ENCODE measurements at regions not wholly inside any gene's neighbourhood (a gene's known extent, or its start where the extent isn't known, plus 50 kb on each side); places are given as distances from the start of the nearest gene placed in this dataset.

DNA sequence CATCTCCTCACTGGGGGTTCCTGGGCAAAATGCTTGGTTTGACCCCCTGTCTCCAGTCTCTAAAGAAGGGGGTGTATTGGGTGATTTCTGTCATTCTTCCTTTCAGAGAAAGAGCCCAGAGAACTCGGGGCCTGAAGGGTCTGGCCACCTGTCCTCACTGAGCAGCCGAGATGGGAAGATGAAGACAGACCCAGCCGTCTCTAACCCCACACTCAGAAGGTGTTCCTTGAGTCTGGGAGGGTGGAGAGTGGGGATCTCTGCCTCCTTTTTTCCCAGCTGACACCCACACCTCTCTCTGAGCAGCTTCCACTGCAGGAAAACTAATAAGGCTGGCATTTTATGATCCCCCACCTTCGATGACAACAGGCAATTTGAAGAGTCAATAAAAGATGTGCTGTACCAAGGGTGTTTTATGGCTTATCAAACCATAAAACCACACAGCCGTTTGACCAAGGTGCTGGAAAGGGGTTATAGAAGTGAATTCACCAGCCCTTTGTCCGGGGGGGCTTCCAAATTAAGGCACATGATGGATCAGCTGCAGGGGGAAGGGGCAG is 213.8 kb downstream of the SMAD2 start (continued):
- TF ChIP-seq, protein P1, sequence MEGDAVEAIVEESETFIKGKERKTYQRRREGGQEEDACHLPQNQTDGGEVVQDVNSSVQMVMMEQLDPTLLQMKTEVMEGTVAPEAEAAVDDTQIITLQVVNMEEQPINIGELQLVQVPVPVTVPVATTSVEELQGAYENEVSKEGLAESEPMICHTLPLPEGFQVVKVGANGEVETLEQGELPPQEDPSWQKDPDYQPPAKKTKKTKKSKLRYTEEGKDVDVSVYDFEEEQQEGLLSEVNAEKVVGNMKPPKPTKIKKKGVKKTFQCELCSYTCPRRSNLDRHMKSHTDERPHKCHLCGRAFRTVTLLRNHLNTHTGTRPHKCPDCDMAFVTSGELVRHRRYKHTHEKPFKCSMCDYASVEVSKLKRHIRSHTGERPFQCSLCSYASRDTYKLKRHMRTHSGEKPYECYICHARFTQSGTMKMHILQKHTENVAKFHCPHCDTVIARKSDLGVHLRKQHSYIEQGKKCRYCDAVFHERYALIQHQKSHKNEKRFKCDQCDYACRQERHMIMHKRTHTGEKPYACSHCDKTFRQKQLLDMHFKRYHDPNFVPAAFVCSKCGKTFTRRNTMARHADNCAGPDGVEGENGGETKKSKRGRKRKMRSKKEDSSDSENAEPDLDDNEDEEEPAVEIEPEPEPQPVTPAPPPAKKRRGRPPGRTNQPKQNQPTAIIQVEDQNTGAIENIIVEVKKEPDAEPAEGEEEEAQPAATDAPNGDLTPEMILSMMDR (conservative IDR thresholded peaks at IDR 0.05; ENCODE audit: low read depth in 2 of 2) = no peak
- TF ChIP-seq EZH2phosphoT487 (IDR thresholded peaks at IDR 0.05; ENCODE audit: unreplicated experiment) = no peak
- no peak for TF ChIP-seq CREB1 (CRISPR knock-in tag; IDR thresholded peaks at IDR 0.05; ENCODE audit: low read depth)
- no peak for TF ChIP-seq EZH2 (IDR thresholded peaks at IDR 0.05; ENCODE audit: low read depth, unreplicated experiment)
- TF ChIP-seq, protein P2, sequence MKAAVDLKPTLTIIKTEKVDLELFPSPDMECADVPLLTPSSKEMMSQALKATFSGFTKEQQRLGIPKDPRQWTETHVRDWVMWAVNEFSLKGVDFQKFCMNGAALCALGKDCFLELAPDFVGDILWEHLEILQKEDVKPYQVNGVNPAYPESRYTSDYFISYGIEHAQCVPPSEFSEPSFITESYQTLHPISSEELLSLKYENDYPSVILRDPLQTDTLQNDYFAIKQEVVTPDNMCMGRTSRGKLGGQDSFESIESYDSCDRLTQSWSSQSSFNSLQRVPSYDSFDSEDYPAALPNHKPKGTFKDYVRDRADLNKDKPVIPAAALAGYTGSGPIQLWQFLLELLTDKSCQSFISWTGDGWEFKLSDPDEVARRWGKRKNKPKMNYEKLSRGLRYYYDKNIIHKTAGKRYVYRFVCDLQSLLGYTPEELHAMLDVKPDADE (IDR thresholded peaks at IDR 0.05) = no peak
- TF ChIP-seq ZNF114 (CRISPR knock-in tag; IDR thresholded peaks at IDR 0.05) = no peak
- TF ChIP-seq ZNF331 (CRISPR knock-in tag; IDR thresholded peaks at IDR 0.05; ENCODE audit: low read depth) = no peak

DNA sequence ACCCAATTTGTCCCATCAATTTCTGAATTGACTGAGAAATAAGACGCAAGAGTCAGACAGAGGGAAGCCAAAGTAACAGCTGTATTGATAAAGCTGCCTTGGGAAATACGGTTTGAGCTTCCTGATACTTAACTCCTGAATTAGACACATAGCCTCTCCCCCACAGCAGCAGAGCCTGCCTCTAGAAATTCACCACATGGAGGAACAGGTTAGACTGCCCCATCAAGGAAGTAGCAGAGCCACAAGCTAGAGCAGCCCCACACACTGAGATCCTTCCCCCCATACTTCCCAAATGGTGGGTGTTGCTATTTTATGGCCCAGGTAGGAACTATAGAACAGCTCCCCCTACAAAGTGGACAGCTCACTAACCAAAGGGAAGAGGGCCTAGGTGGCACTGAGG is 220.0 kb downstream of the SMAD2 start:
- Mint-ChIP-seq H3K27ac (no peak overlapping the region), H3K27me3 (ENCODE audit: insufficient read depth, low read depth, poor library complexity) (peaks cover 5% of the 10 kb centered on the region), H3K36me3 (ENCODE audit: low read depth) (no peaks in the 10 kb centered on the region), H3K9me3 (no peaks in the 10 kb centered on the region), H3K4me1 (no peaks in the 10 kb centered on the region; the same call in 2 of the 3 replicates), H3K4me3 (no peak overlapping the region)
- ATAC-seq = no peak
- Histone ChIP-seq H3K4me3 (no peak overlapping the region), H3K27me3 (ENCODE audit: insufficient read depth) (no peaks in the 10 kb centered on the region), H3K36me3 (ENCODE audit: insufficient read depth) (no peaks in the 10 kb centered on the region), H3K9me2 (ENCODE audit: insufficient read depth) (0 out of 2 replicates have a peak, but pooled peaks cover 5% of the 10 kb centered on the region), H3K4me2 (no peak overlapping the region), H3K4me1 (ENCODE audit: insufficient read depth) (no peaks in the 10 kb centered on the region), H3F3A (replicated peaks; ENCODE audit: low read depth) (no peaks in the 10 kb centered on the region), H4K20me1 (replicated peaks; ENCODE audit: insufficient read depth) (no peaks in the 10 kb centered on the region), H3K79me2 (replicated peaks; ENCODE audit: insufficient read depth) (no peaks in the 10 kb centered on the region), H3K27ac (ENCODE audit: low read depth) (no peak overlapping the region), H2AFZ (no peak overlapping the region)
- no peak for DNase-seq (ENCODE audit: low spot score)
- TF ChIP-seq EZH2phosphoT487 (IDR thresholded peaks at IDR 0.05; ENCODE audit: unreplicated experiment) (no peak), CREB1 (CRISPR knock-in tag; IDR thresholded peaks at IDR 0.05; ENCODE audit: low read depth) (no peak), EZH2 (IDR thresholded peaks at IDR 0.05; ENCODE audit: low read depth, unreplicated experiment) (no peak), JUNB (IDR thresholded peaks at IDR 0.05; ENCODE audit: unreplicated experiment) (no peak)
- TF ChIP-seq, protein P3, sequence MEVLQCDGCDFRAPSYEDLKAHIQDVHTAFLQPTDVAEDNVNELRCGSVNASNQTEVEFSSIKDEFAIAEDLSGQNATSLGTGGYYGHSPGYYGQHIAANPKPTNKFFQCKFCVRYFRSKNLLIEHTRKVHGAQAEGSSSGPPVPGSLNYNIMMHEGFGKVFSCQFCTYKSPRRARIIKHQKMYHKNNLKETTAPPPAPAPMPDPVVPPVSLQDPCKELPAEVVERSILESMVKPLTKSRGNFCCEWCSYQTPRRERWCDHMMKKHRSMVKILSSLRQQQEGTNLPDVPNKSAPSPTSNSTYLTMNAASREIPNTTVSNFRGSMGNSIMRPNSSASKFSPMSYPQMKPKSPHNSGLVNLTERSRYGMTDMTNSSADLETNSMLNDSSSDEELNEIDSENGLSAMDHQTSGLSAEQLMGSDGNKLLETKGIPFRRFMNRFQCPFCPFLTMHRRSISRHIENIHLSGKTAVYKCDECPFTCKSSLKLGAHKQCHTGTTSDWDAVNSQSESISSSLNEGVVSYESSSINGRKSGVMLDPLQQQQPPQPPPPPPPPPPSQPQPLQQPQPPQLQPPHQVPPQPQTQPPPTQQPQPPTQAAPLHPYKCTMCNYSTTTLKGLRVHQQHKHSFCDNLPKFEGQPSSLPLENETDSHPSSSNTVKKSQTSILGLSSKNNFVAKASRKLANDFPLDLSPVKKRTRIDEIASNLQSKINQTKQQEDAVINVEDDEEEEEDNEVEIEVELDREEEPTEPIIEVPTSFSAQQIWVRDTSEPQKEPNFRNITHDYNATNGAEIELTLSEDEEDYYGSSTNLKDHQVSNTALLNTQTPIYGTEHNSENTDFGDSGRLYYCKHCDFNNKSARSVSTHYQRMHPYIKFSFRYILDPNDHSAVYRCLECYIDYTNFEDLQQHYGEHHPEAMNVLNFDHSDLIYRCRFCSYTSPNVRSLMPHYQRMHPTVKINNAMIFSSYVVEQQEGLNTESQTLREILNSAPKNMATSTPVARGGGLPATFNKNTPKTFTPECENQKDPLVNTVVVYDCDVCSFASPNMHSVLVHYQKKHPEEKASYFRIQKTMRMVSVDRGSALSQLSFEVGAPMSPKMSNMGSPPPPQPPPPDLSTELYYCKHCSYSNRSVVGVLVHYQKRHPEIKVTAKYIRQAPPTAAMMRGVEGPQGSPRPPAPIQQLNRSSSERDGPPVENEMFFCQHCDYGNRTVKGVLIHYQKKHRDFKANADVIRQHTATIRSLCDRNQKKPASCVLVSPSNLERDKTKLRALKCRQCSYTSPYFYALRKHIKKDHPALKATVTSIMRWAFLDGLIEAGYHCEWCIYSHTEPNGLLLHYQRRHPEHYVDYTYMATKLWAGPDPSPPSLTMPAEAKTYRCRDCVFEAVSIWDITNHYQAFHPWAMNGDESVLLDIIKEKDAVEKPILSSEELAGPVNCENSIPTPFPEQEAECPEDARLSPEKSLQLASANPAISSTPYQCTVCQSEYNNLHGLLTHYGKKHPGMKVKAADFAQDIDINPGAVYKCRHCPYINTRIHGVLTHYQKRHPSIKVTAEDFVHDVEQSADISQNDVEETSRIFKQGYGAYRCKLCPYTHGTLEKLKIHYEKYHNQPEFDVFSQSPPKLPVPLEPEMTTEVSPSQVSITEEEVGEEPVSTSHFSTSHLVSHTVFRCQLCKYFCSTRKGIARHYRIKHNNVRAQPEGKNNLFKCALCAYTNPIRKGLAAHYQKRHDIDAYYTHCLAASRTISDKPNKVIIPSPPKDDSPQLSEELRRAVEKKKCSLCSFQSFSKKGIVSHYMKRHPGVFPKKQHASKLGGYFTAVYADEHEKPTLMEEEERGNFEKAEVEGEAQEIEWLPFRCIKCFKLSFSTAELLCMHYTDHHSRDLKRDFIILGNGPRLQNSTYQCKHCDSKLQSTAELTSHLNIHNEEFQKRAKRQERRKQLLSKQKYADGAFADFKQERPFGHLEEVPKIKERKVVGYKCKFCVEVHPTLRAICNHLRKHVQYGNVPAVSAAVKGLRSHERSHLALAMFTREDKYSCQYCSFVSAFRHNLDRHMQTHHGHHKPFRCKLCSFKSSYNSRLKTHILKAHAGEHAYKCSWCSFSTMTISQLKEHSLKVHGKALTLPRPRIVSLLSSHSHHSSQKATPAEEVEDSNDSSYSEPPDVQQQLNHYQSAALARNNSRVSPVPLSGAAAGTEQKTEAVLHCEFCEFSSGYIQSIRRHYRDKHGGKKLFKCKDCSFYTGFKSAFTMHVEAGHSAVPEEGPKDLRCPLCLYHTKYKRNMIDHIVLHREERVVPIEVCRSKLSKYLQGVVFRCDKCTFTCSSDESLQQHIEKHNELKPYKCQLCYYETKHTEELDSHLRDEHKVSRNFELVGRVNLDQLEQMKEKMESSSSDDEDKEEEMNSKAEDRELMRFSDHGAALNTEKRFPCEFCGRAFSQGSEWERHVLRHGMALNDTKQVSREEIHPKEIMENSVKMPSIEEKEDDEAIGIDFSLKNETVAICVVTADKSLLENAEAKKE (CRISPR knock-in tag; IDR thresholded peaks at IDR 0.05) = no peak
- TF ChIP-seq, protein P2 (IDR thresholded peaks at IDR 0.05) = no peak
- TF ChIP-seq, protein P4, sequence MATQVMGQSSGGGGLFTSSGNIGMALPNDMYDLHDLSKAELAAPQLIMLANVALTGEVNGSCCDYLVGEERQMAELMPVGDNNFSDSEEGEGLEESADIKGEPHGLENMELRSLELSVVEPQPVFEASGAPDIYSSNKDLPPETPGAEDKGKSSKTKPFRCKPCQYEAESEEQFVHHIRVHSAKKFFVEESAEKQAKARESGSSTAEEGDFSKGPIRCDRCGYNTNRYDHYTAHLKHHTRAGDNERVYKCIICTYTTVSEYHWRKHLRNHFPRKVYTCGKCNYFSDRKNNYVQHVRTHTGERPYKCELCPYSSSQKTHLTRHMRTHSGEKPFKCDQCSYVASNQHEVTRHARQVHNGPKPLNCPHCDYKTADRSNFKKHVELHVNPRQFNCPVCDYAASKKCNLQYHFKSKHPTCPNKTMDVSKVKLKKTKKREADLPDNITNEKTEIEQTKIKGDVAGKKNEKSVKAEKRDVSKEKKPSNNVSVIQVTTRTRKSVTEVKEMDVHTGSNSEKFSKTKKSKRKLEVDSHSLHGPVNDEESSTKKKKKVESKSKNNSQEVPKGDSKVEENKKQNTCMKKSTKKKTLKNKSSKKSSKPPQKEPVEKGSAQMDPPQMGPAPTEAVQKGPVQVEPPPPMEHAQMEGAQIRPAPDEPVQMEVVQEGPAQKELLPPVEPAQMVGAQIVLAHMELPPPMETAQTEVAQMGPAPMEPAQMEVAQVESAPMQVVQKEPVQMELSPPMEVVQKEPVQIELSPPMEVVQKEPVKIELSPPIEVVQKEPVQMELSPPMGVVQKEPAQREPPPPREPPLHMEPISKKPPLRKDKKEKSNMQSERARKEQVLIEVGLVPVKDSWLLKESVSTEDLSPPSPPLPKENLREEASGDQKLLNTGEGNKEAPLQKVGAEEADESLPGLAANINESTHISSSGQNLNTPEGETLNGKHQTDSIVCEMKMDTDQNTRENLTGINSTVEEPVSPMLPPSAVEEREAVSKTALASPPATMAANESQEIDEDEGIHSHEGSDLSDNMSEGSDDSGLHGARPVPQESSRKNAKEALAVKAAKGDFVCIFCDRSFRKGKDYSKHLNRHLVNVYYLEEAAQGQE (IDR thresholded peaks at IDR 0.05; ENCODE audit: unreplicated experiment) = no peak
